ENCODE measurements at regions not wholly inside any gene's neighbourhood (a gene's known extent, or its start where the extent isn't known, plus 50 kb on each side); places are given as distances from the start of the nearest gene placed in this dataset.

DNA sequence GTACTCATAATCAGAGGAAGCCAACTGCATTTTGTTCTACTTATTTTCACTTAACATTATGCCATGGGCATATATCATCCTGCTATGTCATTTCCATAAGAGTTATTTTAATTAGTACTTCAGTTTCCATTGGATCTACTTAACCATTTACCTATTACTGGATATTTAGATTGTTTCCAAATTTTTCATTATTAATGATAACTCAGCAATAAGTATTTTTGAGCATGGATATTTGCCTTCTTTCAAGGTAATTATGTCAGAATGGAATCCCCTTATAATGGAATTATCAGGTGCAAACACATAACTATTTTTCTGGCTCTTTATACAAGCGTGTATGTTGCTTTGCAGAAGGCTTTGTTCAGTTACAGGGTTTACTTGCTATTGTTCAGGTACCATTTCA lies 126.6 kb downstream of the RDH14 start:
- intact Hi-C loops (cut with DNase I; ENCODE audit: low total_unique reads), result no loop called here
- DNase-seq, result no peak
- Histone ChIP-seq H3K4me3 (no peak overlapping the region), H3K27me3 (replicated peaks in 1 of 7) (no peaks in the 10 kb centered on the region), H3K36me3 (no peaks in the 10 kb centered on the region), H3K4me1 (no peaks in the 10 kb centered on the region), H3K27ac (no peak overlapping the region), H3K9me3 (no peaks in the 10 kb centered on the region)
- 81 to 90% (median 85%) methylated on average over 1 of the region's 1 CpG for WGBS, 5 donors
- TF ChIP-seq CTCF (IDR thresholded peaks at IDR 0.05 in 8 of 11, conservative IDR thresholded peaks at IDR 0.05 in 3 of 11) (no peak), POLR2A (IDR thresholded peaks at IDR 0.05) (no peak), POLR2AphosphoS5 (IDR thresholded peaks at IDR 0.05) (no peak)

DNA sequence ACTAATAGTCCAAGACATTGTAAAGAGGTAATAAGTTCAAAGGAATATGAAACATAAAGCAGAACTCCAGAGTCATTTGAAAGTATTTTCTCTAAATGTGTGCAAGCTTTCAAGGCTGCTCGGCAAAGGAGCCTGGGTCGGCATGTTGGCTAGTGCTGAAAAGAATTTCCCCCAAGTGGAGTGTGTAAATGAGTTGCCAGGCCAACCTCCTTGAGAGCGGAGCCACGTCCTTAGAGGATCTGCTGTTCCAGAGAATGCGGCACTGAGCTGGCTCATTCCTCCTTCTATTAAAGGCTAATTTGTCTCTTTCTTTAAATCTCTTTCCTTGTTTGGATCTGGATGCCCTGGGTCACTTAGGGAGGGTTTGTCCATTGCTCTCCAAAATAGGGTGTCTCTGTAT lies 127.5 kb downstream of the RDH14 start:
- Histone ChIP-seq H3K27ac (no peak overlapping the region), H3K27me3 (replicated peaks in 1 of 7) (no peaks in the 10 kb centered on the region), H3K4me1 (no peaks in the 10 kb centered on the region), H3K4me3 (no peak overlapping the region), H3K9me3 (no peaks in the 10 kb centered on the region), H3K36me3 (no peaks in the 10 kb centered on the region)
- intact Hi-C loops (cut with DNase I; ENCODE audit: low total_unique reads), result no loop called here
- no peak for TF ChIP-seq POLR2AphosphoS5 (IDR thresholded peaks at IDR 0.05)
- WGBS, 5 donors, result 29 to 60% (median 57%) methylated on average over 5 of the region's 5 CpGs
- DNase-seq, result no peak

- DNase-seq, result no peak
- no peaks in the 10 kb centered on the region for H3K36me3 ChIP-seq
- no peaks in the 10 kb centered on the region for H3K4me1 ChIP-seq
- no peaks in the 10 kb centered on the region for H3K9me3 ChIP-seq
- no peaks in the 10 kb centered on the region for H3K27me3 ChIP-seq (replicated peaks in 1 of 7)
- intact Hi-C loops (cut with DNase I; ENCODE audit: low total_unique reads), result no loop called here
- H3K4me3 ChIP-seq, result no peak overlapping the region
- WGBS, 5 donors, result 67 to 88% (median 79%) methylated on average over 4 of the region's 4 CpGs
- TF ChIP-seq CTCF (IDR thresholded peaks at IDR 0.05 in 8 of 11, conservative IDR thresholded peaks at IDR 0.05 in 3 of 11), result no peak
- no peak for TF ChIP-seq POLR2A (IDR thresholded peaks at IDR 0.05)
- TF ChIP-seq POLR2AphosphoS5 (IDR thresholded peaks at IDR 0.05), result no peak
- no peak overlapping the region for H3K27ac ChIP-seq
These were observed 129.3 kb downstream of the RDH14 start for GRCh38 chr2:18430996-18431748.

DNA sequence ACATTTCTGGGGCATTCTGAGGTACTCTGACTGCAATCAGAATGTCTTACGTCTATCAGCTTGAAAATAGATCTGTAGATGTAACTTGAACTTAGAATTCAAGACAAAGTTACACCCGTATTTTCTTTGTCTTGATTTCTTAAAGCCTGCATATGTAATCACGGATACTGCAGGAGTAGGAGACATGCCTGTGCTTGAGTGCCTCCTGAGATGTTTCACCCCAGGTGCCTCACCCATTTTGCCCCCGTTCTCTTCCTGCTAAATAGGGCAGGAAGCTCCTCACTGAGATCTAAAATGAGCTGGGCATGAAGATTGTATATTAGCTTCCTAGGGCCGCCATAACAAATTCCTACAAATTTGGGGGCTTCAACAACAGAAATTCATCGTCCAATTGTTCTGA lies 131.9 kb downstream of the RDH14 start:
- WGBS, 5 donors, result 64 to 81% (median 77%) methylated on average over 6 of the region's 6 CpGs
- DNase-seq, result no peak
- TF ChIP-seq POLR2AphosphoS5 (IDR thresholded peaks at IDR 0.05) (no peak), POLR2A (IDR thresholded peaks at IDR 0.05) (no peak), CTCF (IDR thresholded peaks at IDR 0.05 in 8 of 11, conservative IDR thresholded peaks at IDR 0.05 in 3 of 11) (no peak)

More for the DNA sequence above, 131.9 kb downstream of the RDH14 start:
- Histone ChIP-seq H3K9me3 (no peaks in the 10 kb centered on the region), H3K27me3 (replicated peaks in 1 of 7) (no peaks in the 10 kb centered on the region), H3K4me3 (no peak overlapping the region), H3K4me1 (no peaks in the 10 kb centered on the region), H3K27ac (no peak overlapping the region), H3K36me3 (no peaks in the 10 kb centered on the region)
- intact Hi-C loops (cut with DNase I; ENCODE audit: low total_unique reads), result no loop called here

Data from spleen (tissue), 11 donors.